ENCODE measurements at regions not wholly inside any gene's neighbourhood (a gene's known extent, or its start where the extent isn't known, plus 50 kb on each side); places are given as distances from the start of the nearest gene placed in this dataset.

DNA sequence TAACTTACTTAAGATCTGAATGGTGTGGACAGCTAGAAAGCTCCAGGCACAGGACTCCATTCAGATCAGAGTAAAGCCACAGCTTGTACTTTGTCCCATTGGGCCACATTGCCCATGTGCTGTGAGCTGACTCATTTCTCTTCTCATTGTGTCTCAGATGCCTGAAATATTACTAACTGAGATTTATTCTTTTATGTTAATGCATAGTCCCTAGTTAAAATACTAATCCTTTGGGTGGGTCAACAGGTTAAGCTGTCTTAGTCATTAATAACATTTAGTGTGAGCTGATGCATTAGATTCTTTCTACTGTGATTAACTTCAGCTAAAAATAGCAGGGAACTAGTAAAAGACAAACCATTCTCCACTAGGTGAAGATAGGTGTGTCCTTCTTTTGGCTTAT is 104.7 kb upstream of the ARMC3 start:
- TF ChIP-seq EP300 (IDR thresholded peaks at IDR 0.05; ENCODE audit: borderline replicate concordance in 1 of 2, control insufficient read depth in 1 of 2, low read depth in 2 of 2, low read length in 2 of 2): no peak
- no peak for TF ChIP-seq MXI1 (IDR thresholded peaks at IDR 0.05; ENCODE audit: low read depth, low read length)
